H1 (cell line): ENCODE measurements at regions not wholly inside any gene's neighbourhood (a gene's known extent, or its start where the extent isn't known, plus 50 kb on each side); places are given as distances from the start of the nearest gene placed in this dataset.

Experiments used
- CTCF ChIA-PET: fragments of 300-600 bp; sonication (Branson Sonifier 250); formaldehyde crosslinking; loops from one replicate; lab custom pipeline; 2021; ENCODE audit not compliant: partially characterized antibody; lab: Charles Lee
- POLR2A ChIA-PET: fragments of 300-600 bp; sonication (Branson Sonifier 250); formaldehyde crosslinking; loops from one replicate; lab custom pipeline; 2021; ENCODE audit warnings: inconsistent platforms; ENCODE audit not compliant: partially characterized antibody; lab: Charles Lee
- DNase-seq, 2 experiments: peaks; one replicate each; pipeline versions ENCODE4 v3.0.0 to v3.0.0-alpha.2; 2010 to 2022; ENCODE audit warnings: low spot score in 2 of 2, low read depth in 1 of 2, mixed read lengths in 1 of 2
- FAIRE-seq: peaks from 2 replicates; lab custom pipeline; 2011; peaks lifted over from hg19 to GRCh38; lab: Jason Lieb, UNC
- H2AFZ ChIP-seq: 2 replicates; pipeline ENCODE4 v1.8.1; 2012; ENCODE audit warnings: low read length, inconsistent platforms
- H2AK5ac ChIP-seq: 2 replicates; pipeline ENCODE4 v1.6.1; 2013; ENCODE audit warnings: low read depth, low read length
- H2BK120ac ChIP-seq: replicated peaks from 2 replicates; pipeline ENCODE3; 2013; ENCODE audit warnings: low read depth, low read length, inconsistent platforms
- H2BK12ac ChIP-seq: 2 replicates; pipeline ENCODE4 v1.6.1; 2013; ENCODE audit warnings: low read depth, low read length
- H2BK15ac ChIP-seq: 2 replicates; pipeline ENCODE4 v1.6.1; 2013; ENCODE audit warnings: low read length
- H2BK20ac ChIP-seq: 2 replicates; pipeline ENCODE4 v1.6.1; 2013; ENCODE audit warnings: low read length
- H2BK5ac ChIP-seq: 2 replicates; pipeline ENCODE4 v1.6.1; 2013; ENCODE audit warnings: low read depth, low read length
- H3K14ac ChIP-seq: 2 replicates; pipeline ENCODE4 v1.6.1; 2013; ENCODE audit warnings: inconsistent platforms; ENCODE audit not compliant: insufficient read length
- H3K18ac ChIP-seq: 2 replicates; pipeline ENCODE4 v1.6.1; 2013; ENCODE audit warnings: low read length; ENCODE audit errors: extremely low read depth
- H3K23ac ChIP-seq: 2 replicates; pipeline ENCODE4 v1.6.1; 2013; ENCODE audit warnings: inconsistent platforms; ENCODE audit not compliant: insufficient read length
- H3K23me2 ChIP-seq: 2 replicates; pipeline ENCODE4 v1.6.1; 2013; ENCODE audit warnings: low read depth, low read length
- H3K27ac ChIP-seq: 2 replicates; pipeline ENCODE4 v1.6.1; 2011; ENCODE audit warnings: low read depth, low read length, inconsistent platforms
- H3K27me3 ChIP-seq, 4 experiments: replicated peaks in 1 of 4; 1 replicate in 1 of 4; 2 replicates in 3 of 4; pipeline versions ENCODE4 v1.6.1 to v1.8.1; 2011 to 2013; ENCODE audit warnings: low read length in 3 of 4, mild to moderate bottlenecking in 3 of 4, inconsistent platforms in 2 of 4, mixed read lengths in 2 of 4, moderate library complexity in 1 of 4; ENCODE audit not compliant: control insufficient read depth in 3 of 4, insufficient read depth in 3 of 4; ENCODE audit errors: extremely low read depth in 1 of 4
- H3K36me3 ChIP-seq, 4 experiments: 2 replicates each; pipeline versions ENCODE4 v1.6.1 to v1.8.1; 2011 to 2013; ENCODE audit warnings: mild to moderate bottlenecking in 4 of 4, low read length in 3 of 4, moderate library complexity in 2 of 4, control low read depth in 1 of 4, inconsistent platforms in 1 of 4; ENCODE audit not compliant: insufficient read depth in 4 of 4, control insufficient read depth in 2 of 4
- H3K4ac ChIP-seq: replicated peaks from 2 replicates; pipeline ENCODE3; 2013; ENCODE audit warnings: low read length, low read depth, mixed read lengths, inconsistent platforms; ENCODE audit not compliant: insufficient read length
- H3K4me1 ChIP-seq, 4 experiments: replicated peaks in 1 of 4; 1 replicate in 1 of 4; 2 replicates in 3 of 4; pipeline versions ENCODE4 v1.6.1 to v1.8.1; 2011 to 2013; ENCODE audit warnings: low read length in 3 of 4, inconsistent platforms in 2 of 4, mixed read lengths in 1 of 4; ENCODE audit not compliant: insufficient read depth in 4 of 4, control insufficient read depth in 3 of 4
- H3K4me2 ChIP-seq, 2 experiments: 2 replicates each; pipeline versions ENCODE4 v1.6.1 to v1.8.1; 2011 to 2013; ENCODE audit warnings: low read depth in 2 of 2, low read length in 2 of 2, control low read depth in 1 of 2, inconsistent platforms in 1 of 2, mild to moderate bottlenecking in 1 of 2; ENCODE audit not compliant: insufficient read depth in 1 of 2
- H3K4me3 ChIP-seq, 4 experiments: fragments of 200-600, 300-600 bp in 1 of 4; sonication (generic), shearing (Covaris generic), sonication (Bioruptor Twin) in 1 of 4; 2 replicates each; pipeline versions ENCODE4 v1.5.1 to v1.8.1; 2011 to 2016; ENCODE audit warnings: low read length in 4 of 4, low read depth in 3 of 4, control low read depth in 2 of 4, inconsistent platforms in 2 of 4, mild to moderate bottlenecking in 2 of 4, mixed read lengths in 1 of 4, moderate library complexity in 1 of 4; ENCODE audit not compliant: insufficient read depth in 2 of 4; ENCODE audit errors: extremely low read depth in 1 of 4
- H3K56ac ChIP-seq: replicated peaks from 2 replicates; pipeline ENCODE3; 2013; ENCODE audit warnings: low read depth, mild to moderate bottlenecking, mixed read lengths, low read length, inconsistent platforms; ENCODE audit not compliant: insufficient read length
- H3K79me1 ChIP-seq: 2 replicates; pipeline ENCODE4 v1.6.1; 2013; ENCODE audit warnings: low read depth, low read length, control low read depth
- H3K79me2 ChIP-seq, 2 experiments: 2 replicates each; pipeline versions ENCODE4 v1.6.1 to v1.8.1; 2012 to 2013; ENCODE audit warnings: low read length in 2 of 2, mild to moderate bottlenecking in 2 of 2, inconsistent platforms in 1 of 2; ENCODE audit not compliant: insufficient read depth in 2 of 2, control insufficient read depth in 1 of 2
- H3K9ac ChIP-seq, 4 experiments: replicated peaks in 1 of 4; 1 replicate in 1 of 4; 2 replicates in 3 of 4; pipeline versions ENCODE4 v1.6.1 to v1.8.1; 2011 to 2013; ENCODE audit warnings: low read depth in 3 of 4, low read length in 3 of 4, control low read depth in 2 of 4, mild to moderate bottlenecking in 2 of 4, moderate library complexity in 2 of 4, inconsistent platforms in 1 of 4; ENCODE audit errors: extremely low read depth in 1 of 4
- H3K9me3 ChIP-seq, 2 experiments: 2 replicates each; pipeline versions ENCODE4 v1.6.1 to v1.8.1; 2012 to 2013; ENCODE audit warnings: mild to moderate bottlenecking in 2 of 2, moderate library complexity in 2 of 2, control low read depth in 1 of 2, inconsistent platforms in 1 of 2, low read depth in 1 of 2, low read length in 1 of 2, mixed read lengths in 1 of 2; ENCODE audit not compliant: insufficient read depth in 2 of 2
- H4K20me1 ChIP-seq, 2 experiments: replicated peaks in 1 of 2; 2 replicates each; pipeline versions ENCODE3 to v1.8.1; 2011 to 2013; ENCODE audit warnings: inconsistent platforms in 2 of 2, low read length in 2 of 2, mild to moderate bottlenecking in 1 of 2; ENCODE audit not compliant: insufficient read depth in 2 of 2, control insufficient read depth in 1 of 2
- H4K5ac ChIP-seq: 2 replicates; pipeline ENCODE4 v1.6.1; 2013; ENCODE audit warnings: low read length, low read depth, mixed read lengths, inconsistent platforms; ENCODE audit not compliant: insufficient read length
- H4K8ac ChIP-seq: 2 replicates; pipeline ENCODE4 v1.8.0; 2013; ENCODE audit warnings: mild to moderate bottlenecking, moderate library complexity, low read length, inconsistent platforms; ENCODE audit not compliant: insufficient read depth; ENCODE audit errors: extremely low read depth
- H4K91ac ChIP-seq: replicated peaks from 2 replicates; pipeline ENCODE3; 2013; ENCODE audit warnings: low read length, mixed read lengths, inconsistent platforms; ENCODE audit not compliant: insufficient read length
- ATF3 ChIP-seq: IDR thresholded peaks from 2 replicates; pipeline ENCODE4 v1.6.1; 2011; ENCODE audit warnings: low read depth, mild to moderate bottlenecking, low read length; ENCODE audit not compliant: insufficient read depth
- CBX5 ChIP-seq: fragments of 300-800, 300-1000 bp; sonication (generic); IDR thresholded peaks from 2 replicates; pipeline ENCODE4 v1.7.1; 2016; ENCODE audit warnings: antibody characterized with exemption, low read length, low read depth
- CBX8 ChIP-seq: fragments of 300-800, 300-1000 bp; sonication (generic); IDR thresholded peaks from 2 replicates; pipeline ENCODE4 v1.7.1; 2016; ENCODE audit warnings: low read depth, low read length, borderline replicate concordance
- CEBPB ChIP-seq: IDR thresholded peaks from 2 replicates; pipeline ENCODE4 v1.6.1; 2012; ENCODE audit warnings: low read depth, low read length
- JUND ChIP-seq: IDR thresholded peaks from 2 replicates; pipeline ENCODE4 v1.6.1; 2011; ENCODE audit warnings: mild to moderate bottlenecking, improper control_type of control experiment, low read length
- RXRA ChIP-seq: IDR thresholded peaks from 2 replicates; pipeline ENCODE4 v1.6.1; 2011; ENCODE audit warnings: low read depth, mild to moderate bottlenecking, low read length, moderate library complexity; ENCODE audit not compliant: insufficient read depth
- YY1 ChIP-seq: IDR thresholded peaks from 2 replicates; pipeline ENCODE4 v1.6.1; 2011; ENCODE audit warnings: low read depth, mild to moderate bottlenecking, low read length

GRCh38 chr3:27046351-27046750, 322.8 kb downstream of the NEK10 start:
- Histone ChIP-seq H3K79me1 (no peaks in the 10 kb centered on the region), H3K9me3 (peaks cover 8 to 9% of the 10 kb centered on the region in 2 experiments), H3K4me1 (peaks cover 3 to 15% (median 6%) of the 10 kb centered on the region in 4 experiments; a peak in 5 of 7 replicates), H3K9ac (no peak overlapping the region; a peak in 1 of 7 replicates), H3K4me3 (no peak overlapping the region), H4K20me1 (no peaks in the 10 kb centered on the region), H3K14ac (no peak overlapping the region), H3K56ac (no peak overlapping the region), H2BK5ac (no peak overlapping the region), H4K91ac (no peak overlapping the region), H2BK15ac (no peak overlapping the region), H4K5ac (no peak overlapping the region), H3K27ac (no peak overlapping the region), H3K18ac (no peak overlapping the region), H2BK20ac (no peak overlapping the region; the same call in 1 of the 2 replicates), H3K27me3 (no peaks in the 10 kb centered on the region), H2AFZ (no peak overlapping the region), H3K23me2 (no peaks in the 10 kb centered on the region), H2AK5ac (no peak overlapping the region), H3K79me2 (no peaks in the 10 kb centered on the region), H3K4ac (no peak overlapping the region), H2BK12ac (no peak overlapping the region), H2BK120ac (no peak overlapping the region), H3K4me2 (no peak overlapping the region), H4K8ac (no peak overlapping the region), H3K23ac (no peak overlapping the region), H3K36me3 (peaks cover 0 to 3% (median 0%) of the 10 kb centered on the region in 4 experiments; a peak in 1 of 8 replicates)
- TF ChIP-seq RXRA (no peak), YY1 (no peak), CBX5 (no peak), ATF3 (no peak), JUND (no peak), CEBPB (no peak), CBX8 (no peak)
- DNase-seq = no peak
- ChIA-PET POLR2A (no interaction called here), CTCF (interaction anchor here (0.7 kb wide), 1 partner anchor 326 kb away, joined by 3 read pairs; no protein-coding TSS in a partner anchor)
- FAIRE-seq = no peak
